GM10248 (cell line): ENCODE measurements at regions not wholly inside any gene's neighbourhood (a gene's known extent, or its start where the extent isn't known, plus 50 kb on each side); places are given as distances from the start of the nearest gene placed in this dataset.

Experiments used
- CTCF ChIA-PET: fragments of 300-600 bp; sonication (Branson Sonifier 250); formaldehyde crosslinking; extraction: SDS; loops from one replicate; lab custom pipeline; 2021; ENCODE audit warnings: antibody characterized with exemption; lab: Yijun Ruan, JAX
- POLR2A ChIA-PET: fragments of 350-650 bp; sonication (Branson Sonifier 250); formaldehyde crosslinking; extraction: SDS; loops from one replicate; lab custom pipeline; 2020; ENCODE audit warnings: antibody characterized with exemption; lab: Yijun Ruan, JAX
- DNase-seq: peaks from one replicate; pipeline ENCODE4 v3.0.0; 2012; ENCODE audit errors: extremely low spot score
- CTCF ChIP-seq: IDR thresholded peaks from 2 replicates; pipeline ENCODE4 v1.5.1; 2012; ENCODE audit warnings: mild to moderate bottlenecking, low read depth; ENCODE audit errors: extremely low read depth, missing control alignments, control extremely low read depth

- CTCF ChIA-PET, result no interaction called here
- TF ChIP-seq CTCF, result no peak
Measured at GRCh38 chr15:95447486-95447885, 883.0 kb upstream of the NR2F2 start.

GRCh38 chr15:95448531-95449229 is 881.8 kb upstream of the NR2F2 start:
- no peak for TF ChIP-seq CTCF
- CTCF ChIA-PET, result interaction anchor here (1.6 kb wide), 3 partner anchors 10 to 68 kb away, joined by 3 to 5 read pairs (median 4); no protein-coding TSS in a partner anchor
- no peak for DNase-seq
- POLR2A ChIA-PET, result no interaction called here

More at GRCh38 chr15:95447486-95447885, 883.0 kb upstream of the NR2F2 start:
- POLR2A ChIA-PET, result no interaction called here
- no peak for DNase-seq

DNA sequence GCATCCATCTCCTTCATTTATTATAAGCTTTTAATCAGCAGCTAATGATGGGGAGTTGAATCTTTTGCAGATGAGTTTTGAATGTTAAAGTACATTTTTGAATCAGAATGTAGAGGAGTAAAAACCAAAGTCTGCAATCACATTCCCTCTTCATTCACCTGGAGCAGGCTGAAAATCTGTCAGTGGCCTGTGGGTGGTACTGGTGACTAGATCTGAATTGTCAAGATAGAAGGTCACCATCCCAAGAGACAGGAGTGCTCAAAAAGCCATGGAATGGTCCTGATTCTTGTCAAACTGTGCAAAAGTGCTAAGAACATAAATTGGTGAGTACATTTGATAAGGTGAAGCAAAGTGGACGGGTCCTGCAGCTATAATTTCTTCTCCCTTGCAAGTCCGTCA is 881.3 kb upstream of the NR2F2 start:
- no peak for TF ChIP-seq CTCF
- CTCF ChIA-PET, result interaction anchor here (1.2 to 1.6 kb wide), 4 partner anchors 10 to 69 kb away, joined by 3 to 5 read pairs (median 4); no protein-coding TSS in a partner anchor
- DNase-seq, result no peak
- POLR2A ChIA-PET, result no interaction called here

- ChIA-PET CTCF (interaction anchor here (1.2 kb wide), 1 partner anchor 40 kb away, joined by 5 read pairs; no protein-coding TSS in a partner anchor), POLR2A (no interaction called here)
- TF ChIP-seq CTCF, result no peak
- DNase-seq, result no peak
Measured at GRCh38 chr15:95450413-95450812, 880.1 kb upstream of the NR2F2 start.

DNA sequence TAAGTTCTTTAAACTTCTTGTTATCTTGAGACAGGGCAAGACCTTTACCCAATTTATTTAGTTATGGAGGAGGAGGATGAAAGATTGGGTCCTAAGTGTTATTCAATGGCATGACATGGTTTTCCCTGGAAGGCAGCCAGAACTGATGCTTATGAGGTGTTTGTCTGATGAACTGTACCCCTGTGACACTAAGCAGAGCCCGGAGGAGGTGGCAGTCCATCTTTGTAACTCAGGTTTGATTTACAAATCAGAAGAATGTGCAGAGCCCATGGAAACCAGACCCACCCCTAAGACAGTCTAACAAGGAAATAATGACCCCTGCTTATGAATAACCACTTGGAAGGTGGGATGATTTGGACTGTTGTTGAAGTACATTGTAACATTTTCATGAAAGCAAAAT is 878.6 kb upstream of the NR2F2 start:
- POLR2A ChIA-PET, result no interaction called here
- CTCF ChIA-PET, result no interaction called here
- DNase-seq, result no peak
- no peak for TF ChIP-seq CTCF

GRCh38 chr15:95454403-95455262 is 875.9 kb upstream of the NR2F2 start:
- ChIA-PET CTCF (no interaction called here), POLR2A (no interaction called here)
- TF ChIP-seq CTCF, result no peak
- no peak for DNase-seq
